ENCODE measurements at regions not wholly inside any gene's neighbourhood (a gene's known extent, or its start where the extent isn't known, plus 50 kb on each side); places are given as distances from the start of the nearest gene placed in this dataset.

DNA sequence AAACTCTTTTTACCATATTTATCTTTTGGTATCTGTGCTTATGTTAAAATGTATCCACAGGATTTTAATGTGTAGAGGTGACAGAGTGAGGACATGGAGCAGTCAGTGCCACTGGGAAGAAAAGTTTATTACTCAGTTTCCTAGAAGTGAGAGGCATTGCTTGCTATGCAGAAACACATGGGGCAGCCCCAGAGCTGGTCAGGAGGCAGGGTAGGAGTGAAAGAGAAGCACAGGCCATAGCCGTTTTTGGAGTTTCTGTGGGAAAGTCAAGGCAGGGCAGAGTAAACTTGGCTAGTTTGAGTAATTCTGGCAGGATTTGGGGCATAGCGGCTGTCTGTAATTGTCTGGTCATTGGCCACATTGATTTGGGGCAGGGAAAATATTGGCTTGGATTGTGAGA is 370.9 kb downstream of the FGF9 start:
- no peak for TF ChIP-seq POLR2A (IDR thresholded peaks at IDR 0.05)
- TF ChIP-seq, protein P1, sequence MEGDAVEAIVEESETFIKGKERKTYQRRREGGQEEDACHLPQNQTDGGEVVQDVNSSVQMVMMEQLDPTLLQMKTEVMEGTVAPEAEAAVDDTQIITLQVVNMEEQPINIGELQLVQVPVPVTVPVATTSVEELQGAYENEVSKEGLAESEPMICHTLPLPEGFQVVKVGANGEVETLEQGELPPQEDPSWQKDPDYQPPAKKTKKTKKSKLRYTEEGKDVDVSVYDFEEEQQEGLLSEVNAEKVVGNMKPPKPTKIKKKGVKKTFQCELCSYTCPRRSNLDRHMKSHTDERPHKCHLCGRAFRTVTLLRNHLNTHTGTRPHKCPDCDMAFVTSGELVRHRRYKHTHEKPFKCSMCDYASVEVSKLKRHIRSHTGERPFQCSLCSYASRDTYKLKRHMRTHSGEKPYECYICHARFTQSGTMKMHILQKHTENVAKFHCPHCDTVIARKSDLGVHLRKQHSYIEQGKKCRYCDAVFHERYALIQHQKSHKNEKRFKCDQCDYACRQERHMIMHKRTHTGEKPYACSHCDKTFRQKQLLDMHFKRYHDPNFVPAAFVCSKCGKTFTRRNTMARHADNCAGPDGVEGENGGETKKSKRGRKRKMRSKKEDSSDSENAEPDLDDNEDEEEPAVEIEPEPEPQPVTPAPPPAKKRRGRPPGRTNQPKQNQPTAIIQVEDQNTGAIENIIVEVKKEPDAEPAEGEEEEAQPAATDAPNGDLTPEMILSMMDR (IDR thresholded peaks at IDR 0.05): no peak
